ENCODE measurements at regions not wholly inside any gene's neighbourhood (a gene's known extent, or its start where the extent isn't known, plus 50 kb on each side); places are given as distances from the start of the nearest gene placed in this dataset.
"Not testable (repeated sequence)": the region's sequence is repeated elsewhere in the genome, so short reads cannot be mapped to it uniquely, and the experiment has no call there.

DNA sequence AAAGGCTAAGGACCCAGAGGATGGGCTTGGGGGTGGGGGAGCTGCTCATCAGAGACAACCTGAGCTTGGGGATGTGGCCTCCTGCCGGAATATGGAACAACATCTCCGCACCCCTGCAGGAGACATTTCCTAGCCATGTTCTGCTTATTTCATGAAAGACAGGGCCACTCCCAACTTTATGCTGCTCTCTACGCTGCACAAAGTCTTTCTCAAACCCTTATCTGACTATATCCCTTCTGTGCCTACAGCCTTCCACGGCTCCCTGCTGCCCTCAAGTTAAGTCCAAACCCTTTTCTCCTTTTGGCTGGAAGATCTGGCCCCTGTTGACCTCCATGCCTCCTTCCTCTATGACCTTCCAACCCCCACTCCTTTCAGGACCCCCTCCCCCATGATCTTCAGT, 562.0 kb downstream of the MN1 start:
- DNase-seq, result no peak

DNA sequence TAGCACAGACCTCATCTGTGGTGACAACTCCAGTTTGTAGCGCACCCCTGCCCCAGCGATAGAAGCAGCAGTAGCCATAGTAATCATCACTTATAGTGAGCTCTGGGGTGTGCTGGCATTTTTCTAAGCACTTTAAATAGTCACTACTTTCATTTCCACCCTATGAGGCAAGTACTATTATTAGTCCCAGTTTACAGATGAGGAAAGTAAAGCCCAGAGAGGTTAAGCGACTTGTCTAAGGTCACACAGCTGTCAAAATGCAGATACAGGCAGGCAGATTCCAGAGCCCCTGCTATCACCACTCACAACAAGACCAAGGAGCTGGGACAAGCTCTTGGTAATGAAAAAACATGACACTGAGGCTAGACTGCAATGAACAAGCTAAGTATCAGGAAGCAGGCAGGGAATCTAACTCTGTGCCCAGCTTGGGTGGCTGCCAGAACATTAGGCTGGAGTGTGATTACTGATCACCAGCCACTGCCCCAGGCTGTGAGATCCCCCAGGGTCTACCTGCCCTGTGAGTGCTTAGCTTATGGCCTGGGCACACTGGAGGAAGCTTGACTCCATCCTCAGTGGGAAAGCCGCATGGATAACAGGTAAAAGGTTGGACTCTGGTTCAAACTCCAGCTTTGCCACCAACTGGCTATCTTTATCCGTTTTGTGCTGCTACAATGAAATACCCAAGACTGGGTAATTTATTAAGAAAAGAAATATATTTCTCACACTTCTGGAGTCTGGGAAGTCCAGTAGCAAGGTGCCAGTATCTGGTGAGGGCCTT, 561.1 kb downstream of the MN1 start:
- DNase-seq, result no peak

DNA sequence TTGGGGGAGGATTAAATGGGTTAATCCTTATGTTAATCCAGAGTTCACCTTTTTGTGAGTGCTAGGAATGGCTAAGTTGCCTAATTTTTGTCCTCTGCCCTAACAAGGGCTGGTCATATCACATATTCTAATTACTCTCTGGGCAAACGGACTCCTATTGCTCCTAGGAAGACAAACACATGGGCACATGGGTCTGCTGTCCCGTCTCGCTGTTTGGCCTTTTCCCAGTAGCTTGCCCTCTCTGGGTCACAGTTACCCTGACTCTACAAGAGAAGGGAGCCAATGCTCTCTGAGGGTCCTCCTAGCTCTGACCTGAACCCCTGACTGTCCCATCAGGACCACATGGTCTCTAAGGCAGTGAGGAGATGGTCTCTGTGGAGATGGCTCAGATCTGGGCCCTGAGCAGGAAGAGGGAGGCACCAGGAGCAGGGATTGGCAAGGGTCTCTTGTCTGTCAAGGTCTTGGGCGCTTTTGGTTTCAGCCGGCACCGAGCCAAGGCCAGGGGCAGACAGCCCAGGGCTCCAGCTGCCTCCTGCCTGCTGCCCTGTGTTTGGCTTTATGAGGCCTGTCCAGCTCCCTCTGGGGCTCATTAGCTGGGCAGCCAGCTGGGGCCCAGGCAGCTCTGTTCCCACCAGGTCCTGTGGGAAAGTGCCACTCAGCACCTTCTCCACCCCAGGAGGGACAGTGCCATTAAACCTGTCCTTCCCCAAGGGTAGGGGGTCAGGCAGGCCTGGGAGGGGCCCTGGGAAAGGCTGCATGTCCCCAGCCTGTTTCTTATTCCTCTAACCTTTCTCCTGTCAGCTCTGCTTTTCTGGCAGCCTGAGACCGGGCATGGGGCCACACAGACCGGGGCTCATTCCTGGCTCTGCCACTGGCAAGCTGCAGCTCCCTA, 559.9 kb downstream of the MN1 start:
- no peak for DNase-seq

DNA sequence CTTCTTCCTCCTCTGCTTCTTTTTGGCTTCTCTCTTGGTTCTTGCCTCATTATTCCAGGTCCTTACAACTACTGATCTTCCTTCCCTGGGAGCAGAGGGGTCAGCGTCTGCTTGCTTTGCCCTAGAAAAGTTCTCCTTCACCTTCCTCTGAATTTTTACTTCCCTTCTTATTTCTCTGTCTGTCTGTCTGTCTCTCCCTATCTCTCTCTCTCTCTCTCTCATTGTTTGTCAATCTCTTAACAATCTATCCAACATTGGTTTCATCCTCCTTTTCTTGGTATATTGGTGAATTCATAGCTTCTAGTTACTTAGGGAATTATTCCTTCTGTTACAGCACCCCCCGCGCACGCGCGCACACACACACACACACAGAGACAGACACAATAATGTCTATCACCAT, 559.1 kb downstream of the MN1 start:
- no peak for DNase-seq

DNA sequence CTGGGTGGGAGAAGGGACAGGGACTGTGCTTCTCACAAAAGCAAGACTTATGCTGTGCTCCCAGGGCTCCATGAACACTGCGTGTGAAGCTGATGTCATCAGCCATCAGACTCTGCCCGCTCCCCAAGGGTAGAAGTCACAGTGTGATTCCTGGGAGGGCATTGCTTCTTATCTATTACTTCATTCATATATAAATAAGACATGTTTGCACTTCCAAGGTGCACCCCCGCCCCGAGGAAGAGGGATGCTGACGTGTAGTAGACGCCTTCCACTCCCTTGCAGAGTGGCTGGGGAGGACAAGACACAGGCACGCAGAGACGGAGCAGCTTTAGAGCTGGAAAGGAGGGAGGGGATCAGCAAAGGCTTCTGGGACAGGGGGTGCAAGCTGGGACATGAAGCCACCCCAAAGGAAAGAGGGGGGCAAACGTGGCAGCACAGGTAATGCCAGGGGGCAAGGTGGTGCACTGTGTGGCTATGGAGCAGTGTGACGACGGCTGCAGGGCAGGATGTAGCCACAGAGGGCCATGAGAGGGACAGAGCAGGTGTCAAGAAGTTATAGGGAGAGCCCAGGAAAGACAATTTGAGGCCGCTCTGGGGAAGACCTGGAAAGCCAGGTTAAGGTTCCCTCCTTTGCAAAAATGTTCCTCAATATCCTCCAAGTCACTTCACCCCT, 558.5 kb downstream of the MN1 start:
- DNase-seq, result no peak

DNA sequence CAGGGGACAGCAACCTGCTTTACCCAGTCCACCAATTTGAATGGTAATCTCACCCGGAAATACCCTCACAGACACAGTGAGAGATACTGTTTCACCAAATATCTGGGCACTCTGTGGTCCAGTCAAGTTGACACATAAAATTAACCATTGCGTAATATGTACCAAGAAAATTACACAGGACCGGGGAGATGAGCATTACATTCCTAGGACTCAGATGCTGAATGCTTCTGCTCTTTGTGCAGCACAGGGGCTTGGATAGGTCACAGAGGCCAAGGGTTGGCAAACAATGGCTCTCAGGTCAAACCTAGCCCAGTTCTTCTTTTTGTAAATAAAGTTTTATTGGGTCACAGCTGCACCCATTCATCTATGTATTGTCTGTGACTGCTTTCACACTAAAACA, 557.2 kb downstream of the MN1 start:
- no peak for DNase-seq

DNA sequence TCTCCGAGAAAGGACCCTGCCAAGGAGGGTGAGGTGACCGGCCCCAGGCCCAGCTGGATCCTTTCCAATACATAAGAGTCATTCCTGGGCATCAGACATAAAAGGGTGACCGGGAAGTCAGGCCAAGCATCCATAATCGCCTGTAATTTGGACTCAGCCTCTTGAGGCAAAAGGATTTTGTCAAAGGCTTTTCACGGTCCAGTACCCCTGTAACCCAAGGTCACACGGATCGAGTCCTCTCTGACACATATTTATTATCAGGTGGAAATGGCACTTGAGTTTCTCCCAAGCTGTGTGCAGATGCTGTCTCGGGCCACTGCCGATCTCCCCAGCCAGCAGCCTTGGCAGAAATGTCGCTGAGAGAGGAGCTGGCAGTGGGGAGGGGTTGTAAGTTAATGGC, 556.5 kb downstream of the MN1 start:
- no peak for DNase-seq

DNA sequence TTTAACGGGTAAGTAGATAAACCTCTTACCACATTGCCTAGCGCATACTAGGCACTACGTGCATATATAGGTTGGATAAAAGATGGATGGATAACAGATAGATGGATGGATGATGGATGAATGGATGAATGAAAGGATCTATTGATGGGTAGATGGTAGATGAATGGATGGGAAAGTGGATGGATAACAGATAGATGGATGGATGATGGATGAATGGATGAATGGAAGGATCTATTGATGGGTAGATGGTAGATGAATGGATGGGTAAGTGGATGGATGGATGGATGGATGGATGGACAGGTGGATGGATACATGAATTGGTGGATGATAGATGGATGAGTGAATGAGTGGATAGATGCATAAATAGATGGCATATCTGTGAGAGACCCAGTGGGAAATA, 555.0 kb downstream of the MN1 start:
- DNase-seq, result no peak

DNA sequence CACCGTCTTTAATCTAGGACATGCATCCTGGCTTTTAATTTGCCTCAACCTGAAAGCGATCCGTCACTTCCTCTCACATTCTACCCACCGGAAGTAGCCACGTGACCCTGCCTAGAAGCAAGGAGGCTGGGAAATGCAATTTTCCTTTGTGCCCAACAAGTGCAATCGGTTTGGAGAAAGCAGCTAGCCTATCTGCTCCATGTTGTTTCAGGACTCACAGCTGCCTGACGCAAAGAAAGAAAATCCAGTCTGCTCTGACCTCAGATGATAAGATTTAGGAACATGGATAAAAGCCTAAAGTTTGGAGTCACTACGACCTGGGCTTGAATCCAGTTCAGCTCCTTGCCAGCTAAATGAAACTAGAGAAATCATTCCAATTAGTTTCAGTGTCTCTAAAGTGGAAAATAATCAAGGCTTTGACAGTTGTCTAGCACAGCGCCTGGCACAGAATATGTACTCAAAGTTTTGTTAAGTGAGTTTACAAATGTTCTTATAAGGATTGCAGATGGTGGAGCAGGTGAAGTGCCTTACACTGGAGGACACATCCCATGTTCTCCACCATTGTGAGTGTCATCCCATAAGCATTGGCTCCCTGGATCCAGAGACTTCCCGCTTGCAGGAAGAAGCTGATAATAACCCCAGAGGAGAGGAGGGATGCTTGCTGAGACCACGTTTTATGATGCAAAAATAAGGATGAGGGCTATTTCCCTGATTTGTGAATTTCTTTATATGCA, 553.7 kb downstream of the MN1 start:
- no peak for DNase-seq

DNA sequence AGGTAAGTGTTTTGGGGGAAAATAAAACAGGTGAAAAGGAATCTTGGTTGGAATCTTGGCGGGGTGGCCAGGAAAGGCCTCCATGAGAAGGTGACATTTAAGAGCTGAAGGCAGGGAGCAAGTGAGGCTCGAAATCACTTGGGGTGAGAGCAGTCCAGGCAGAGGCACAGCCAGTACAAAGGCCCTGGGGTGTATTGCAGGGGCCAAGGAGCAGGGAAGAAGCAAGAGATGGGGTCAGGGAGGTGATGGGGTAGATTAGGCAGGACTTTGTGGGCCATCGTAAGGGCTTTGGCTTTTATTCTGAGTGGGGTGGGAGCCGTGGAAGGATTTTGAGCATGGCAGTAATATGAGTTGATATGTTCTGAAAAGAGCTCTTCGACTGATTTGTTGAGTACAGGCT, 551.1 kb downstream of the MN1 start:
- no peak for DNase-seq

DNA sequence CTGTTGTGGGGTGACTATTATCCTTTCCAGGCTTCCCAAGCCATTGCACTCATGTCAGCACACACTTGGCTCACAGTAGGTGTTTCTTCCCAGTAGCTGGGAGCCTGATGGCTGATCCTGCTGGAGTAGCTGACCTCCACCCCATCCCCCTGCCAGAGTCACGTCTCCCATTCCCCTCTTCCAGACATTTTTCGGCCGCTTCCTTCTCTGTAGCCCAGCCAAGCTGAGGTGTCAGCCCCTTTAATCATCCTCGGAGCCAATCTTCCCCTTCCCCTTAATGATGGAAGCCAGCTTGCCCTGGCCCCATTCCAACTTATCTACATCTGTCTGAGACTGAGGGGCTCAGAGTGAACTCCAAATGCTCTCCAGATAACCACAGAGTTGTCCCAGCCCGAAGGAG, 550.7 kb downstream of the MN1 start:
- DNase-seq, result no peak

DNA sequence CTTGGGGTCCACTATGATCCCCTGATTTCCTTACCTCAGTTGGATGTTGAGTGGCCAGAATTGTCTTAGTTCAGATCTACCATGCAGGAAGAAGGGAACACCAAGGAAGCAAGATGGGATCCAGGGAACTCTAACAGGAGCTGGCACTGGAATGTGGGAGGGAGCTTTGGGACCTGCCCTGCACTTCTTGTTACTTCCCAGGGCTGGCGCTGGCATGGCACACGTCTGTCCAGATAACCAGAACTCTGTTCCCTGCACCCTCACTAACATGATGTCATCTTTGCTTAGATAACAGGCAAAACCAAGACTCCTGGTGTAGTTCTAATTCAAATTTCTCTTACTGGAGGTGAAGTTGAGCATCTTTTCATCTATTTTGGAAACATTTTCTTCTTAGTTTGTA, 550.0 kb downstream of the MN1 start:
- no peak for DNase-seq

DNA sequence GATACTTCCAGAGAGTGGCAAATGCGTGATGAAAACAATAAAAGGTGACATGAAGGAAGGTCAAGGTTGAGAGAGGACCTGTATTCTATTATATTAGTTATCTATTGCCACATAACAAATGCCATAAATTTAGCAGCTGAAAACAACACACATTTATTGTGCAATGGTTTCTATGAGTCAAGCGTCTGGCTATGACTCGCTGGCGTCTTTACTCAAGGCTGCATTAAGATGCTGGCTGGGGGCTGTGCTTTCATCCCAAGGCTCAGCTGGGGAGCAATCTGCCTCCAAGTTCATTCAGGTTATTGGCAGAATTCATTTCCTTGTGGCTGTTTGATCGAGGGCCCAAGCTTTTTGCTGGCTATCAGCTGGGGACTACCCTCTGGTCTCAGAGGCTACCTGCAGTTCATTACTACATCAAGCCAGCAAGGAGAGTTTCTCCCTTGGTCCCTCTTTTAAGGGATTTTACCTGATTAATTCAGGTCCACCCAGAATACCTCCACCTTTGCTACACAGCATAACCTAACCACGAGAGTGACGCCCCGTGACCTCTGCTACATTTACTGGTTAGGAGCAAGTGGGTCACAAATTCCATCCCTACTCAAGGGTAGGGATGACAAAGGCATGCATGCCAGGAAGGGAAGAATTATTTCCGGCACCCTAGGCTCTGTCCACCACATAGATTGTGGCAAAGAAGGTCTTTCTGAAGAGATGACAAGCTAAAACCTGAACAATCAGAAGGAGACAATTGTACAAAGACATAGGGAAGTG, 549.1 kb downstream of the MN1 start:
- no peak for DNase-seq

DNA sequence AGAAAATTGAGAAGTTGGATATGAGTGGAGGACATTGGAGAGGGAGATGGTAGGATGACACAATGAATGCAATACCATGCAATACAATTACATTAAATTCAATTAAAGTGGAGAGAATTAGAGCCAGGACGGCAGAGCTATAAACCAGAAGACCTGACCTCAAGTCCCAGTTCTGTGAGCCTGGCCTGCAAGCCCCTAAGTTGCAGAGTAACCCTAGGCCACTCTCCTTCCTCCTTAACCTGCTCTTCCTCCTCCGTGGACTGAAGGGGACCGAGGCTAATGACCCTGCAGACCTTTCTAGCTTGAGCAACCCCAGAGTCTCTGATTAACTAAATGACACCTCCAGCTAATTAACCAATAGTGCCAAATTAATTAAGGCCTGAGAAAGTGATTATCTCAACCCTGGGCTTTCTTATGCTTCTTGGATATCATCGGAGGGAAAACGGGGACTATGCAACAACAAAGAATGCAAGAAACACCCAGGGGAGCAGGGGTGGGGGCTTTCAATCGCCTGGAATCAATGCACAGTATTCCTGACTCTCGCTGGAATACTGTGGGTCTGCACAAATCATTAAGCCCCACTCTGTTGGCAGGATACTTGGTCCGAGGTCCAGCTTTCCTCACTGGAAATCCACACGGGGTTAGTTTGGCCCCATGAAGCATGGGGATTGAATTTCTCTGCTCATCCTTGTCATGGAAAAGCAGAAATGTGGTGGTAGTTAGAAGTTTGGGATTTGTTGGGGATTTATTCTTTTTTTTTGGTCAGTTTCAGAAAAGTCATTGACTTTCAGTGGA, 548.3 kb downstream of the MN1 start:
- no peak for DNase-seq

DNA sequence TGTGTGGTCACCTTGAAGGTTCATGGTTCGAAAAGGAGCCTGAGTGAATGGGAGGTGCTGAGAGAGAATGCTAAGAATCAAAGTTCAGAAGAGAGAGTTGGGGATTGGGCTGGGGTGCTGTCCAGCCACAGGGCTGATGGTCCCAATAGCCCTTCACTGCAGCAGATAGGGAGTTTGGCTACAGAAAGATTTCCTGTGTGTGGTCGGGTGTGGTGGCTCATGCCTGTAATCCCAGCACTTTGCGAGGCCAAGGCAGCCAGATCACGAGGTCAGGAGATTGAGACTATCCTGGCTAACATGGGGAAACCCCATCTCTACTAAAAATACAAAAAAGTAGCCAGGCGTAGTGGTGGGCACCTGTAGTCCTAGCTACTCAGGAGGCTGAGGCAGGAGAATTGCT, 547.5 kb downstream of the MN1 start:
- not testable (repeated sequence) for DNase-seq

DNA sequence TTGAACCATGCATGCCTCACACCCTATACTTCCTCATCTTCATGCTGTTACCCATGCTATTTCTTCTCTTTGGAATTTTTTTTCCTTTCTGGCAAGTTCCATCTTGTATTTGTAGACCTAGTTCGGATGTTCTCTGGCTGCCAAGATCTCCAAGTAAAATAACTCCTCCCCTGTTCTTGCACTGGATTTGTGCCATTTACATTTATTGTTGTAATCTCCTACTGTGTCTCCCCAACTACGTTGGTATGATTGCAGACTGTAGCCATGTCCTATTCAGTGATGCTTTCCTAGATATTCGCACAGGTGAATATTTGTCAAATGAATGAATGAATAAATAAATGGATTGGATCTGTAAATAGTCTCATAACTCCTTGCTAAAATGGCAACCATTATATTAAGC, 546.0 kb downstream of the MN1 start:
- no peak for DNase-seq

DNA sequence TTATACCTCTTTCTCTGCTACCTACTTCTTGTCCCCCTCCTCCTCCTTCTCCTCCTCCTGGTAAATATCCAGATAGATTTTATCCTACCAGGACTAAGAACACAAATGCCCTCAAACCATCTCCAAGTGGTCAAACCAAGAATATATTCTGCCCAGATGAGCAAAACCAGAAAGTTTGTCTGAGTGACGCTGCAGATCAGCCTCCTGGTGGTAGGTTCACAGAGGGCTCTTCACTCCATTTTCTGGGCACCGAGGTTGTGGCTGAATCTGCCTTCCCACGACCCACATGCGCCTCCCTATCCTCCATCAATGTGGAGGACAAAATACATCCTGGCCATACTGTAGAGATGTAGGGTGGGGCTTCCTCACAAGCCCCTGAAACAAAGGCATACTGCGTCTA, 543.6 kb downstream of the MN1 start:
- DNase-seq, result no peak

DNA sequence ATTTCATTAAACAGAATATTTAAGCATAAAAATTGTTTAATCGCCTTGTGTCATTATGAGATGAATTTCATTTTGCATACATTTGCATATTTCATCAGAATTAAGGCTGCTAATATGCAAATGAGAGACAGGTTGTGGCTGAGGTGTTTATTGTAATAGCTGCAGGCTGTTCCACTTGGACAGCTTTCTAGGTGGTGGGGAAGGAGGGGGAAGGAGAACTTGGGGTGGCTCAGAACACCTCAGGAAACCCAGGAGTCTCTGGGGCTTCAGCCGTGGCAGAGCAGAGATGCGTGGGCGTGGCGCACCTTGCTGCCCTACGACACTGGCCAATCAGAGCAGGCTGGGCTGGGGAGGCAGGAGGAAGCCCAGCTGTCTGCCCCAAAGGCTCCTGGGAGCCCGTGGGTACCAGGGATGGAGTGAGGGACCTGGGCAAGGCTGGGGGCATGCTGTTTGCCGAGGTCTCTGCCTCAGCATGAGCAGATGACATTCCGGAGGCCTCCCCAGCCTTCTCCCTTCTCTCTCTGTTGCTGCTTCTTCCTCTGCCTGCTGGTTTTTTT, 542.9 kb downstream of the MN1 start:
- no peak for DNase-seq

DNA sequence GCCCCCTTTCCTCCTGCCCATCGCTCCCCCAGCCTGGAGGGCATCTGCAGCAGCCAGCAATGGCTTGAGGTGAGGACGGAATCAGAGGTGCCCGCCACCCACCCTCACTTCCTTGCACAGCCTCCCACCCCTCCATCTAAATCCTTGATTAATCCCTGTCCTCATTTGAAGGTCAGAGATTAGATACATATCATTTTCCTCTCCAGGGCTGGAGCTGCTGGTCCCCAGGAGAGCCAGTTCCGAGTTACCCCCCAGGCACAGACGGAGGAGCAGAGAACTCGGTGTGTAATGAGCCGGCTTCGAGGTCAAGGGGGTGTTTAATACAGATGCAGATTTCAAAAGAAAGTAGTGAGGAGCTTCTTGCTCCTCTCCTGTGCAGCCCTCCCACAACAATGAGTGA, 542.1 kb downstream of the MN1 start:
- DNase-seq, result no peak

DNA sequence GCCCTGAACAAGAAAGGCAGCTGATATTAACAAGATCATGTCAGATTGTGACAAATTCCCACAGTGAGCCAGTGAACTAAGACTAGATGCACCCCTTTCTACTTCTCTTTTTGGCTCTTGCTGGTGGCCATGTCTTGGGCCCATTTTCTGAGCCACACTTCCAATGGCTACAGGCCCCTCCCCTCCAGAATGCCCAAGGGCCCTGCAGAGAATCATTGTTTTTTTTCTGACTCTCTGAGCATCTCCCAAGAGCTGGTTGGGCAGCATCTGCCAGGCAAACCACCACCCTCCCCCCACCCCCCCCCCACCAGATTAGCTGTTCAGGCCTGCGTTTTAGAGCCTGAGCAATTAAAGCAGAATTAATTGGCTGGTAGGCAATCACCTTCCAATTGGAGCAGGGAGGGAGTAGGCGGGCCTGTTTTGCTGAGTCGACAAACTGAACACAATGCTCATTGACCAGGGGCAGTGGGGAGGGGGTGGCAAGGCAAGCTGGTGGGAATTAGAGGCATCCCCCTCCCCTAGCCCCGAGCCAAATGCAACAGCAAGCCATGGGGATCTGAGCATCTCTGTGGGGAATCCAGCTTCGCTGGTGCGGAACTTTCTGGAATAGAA, 541.4 kb downstream of the MN1 start:
- DNase-seq, result no peak

DNA sequence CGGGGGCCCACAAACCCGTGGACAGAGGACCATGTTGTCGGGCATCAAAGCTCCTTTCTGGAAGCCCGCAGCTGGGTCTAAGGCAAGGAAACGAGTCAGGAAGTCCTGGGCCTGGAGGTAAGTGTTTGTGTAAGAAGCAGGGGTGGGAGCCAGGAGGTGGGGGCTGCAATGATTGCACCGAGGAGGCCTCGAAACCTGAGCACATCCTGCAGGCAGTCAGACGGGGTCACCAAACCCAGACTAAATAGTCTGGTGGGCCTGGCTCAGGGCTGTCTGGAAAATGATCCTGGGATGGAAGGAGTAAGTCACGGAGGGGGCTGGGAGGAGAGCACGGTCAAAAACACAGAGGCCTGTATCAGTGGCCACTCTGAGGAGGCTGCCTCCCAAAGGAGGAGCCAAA, 539.2 kb downstream of the MN1 start:
- DNase-seq, result no peak

Data from T-helper 1 cell (primary cell).